Karpas-422 (cell line): ENCODE measurements at regions not wholly inside any gene's neighbourhood (a gene's known extent, or its start where the extent isn't known, plus 50 kb on each side); places are given as distances from the start of the nearest gene placed in this dataset.
A peak's percentile ranks its signal among the peaks of the same experiment; 100 is the strongest.

Experiments used
- DNase-seq: peaks from one replicate; pipeline ENCODE4 v3.0.0-alpha.2; 2015
- H2AFZ ChIP-seq: fragments of 200-600 bp; sonication (generic); 2 replicates; pipeline ENCODE4 v1.6.1; 2014; ENCODE audit warnings: antibody characterized with exemption, low read length, mixed read lengths
- H3K27ac ChIP-seq: fragments of 200-600 bp; sonication (generic); 2 replicates; pipeline ENCODE4 v1.5.1; 2014; ENCODE audit warnings: mild to moderate bottlenecking, low read length, moderate library complexity
- H3K27me3 ChIP-seq: fragments of 200-600 bp; sonication (generic); 2 replicates; pipeline ENCODE4 v1.6.1; 2014; ENCODE audit warnings: low read length, mixed read lengths
- H3K36me3 ChIP-seq: fragments of 200-600 bp; sonication (generic); 2 replicates; pipeline ENCODE4 v1.6.1; 2014; ENCODE audit warnings: low read length, mixed read lengths; ENCODE audit not compliant: insufficient read depth
- H3K4me1 ChIP-seq: fragments of 200-600 bp; sonication (generic); 2 replicates; pipeline ENCODE4 v1.6.1; 2014; ENCODE audit warnings: mild to moderate bottlenecking, low read length, mixed read lengths
- H3K4me2 ChIP-seq: fragments of 200-600 bp; sonication (generic); 2 replicates; pipeline ENCODE4 v1.6.1; 2014; ENCODE audit warnings: low read length, low read depth, mild to moderate bottlenecking; ENCODE audit not compliant: poor library complexity, severe bottlenecking
- H3K4me3 ChIP-seq: fragments of 200-600 bp; sonication (generic); 2 replicates; pipeline ENCODE4 v1.5.1; 2014; ENCODE audit warnings: mild to moderate bottlenecking, antibody characterized with exemption, low read length, mixed read lengths
- H3K79me2 ChIP-seq: fragments of 200-600 bp; sonication (generic); 2 replicates; pipeline ENCODE4 v1.6.1; 2014; ENCODE audit warnings: mild to moderate bottlenecking, low read length, mixed read lengths
- H3K9ac ChIP-seq: fragments of 200-600 bp; sonication (generic); 2 replicates; pipeline ENCODE4 v1.6.0; 2014; ENCODE audit warnings: low read length
- H3K9me2 ChIP-seq: fragments of 200-600 bp; sonication (generic), shearing (Covaris generic); replicated peaks from 2 replicates; pipeline ENCODE4 v1.6.0; 2014; ENCODE audit warnings: mild to moderate bottlenecking, low read length, moderate library complexity; ENCODE audit not compliant: insufficient read depth
- H3K9me3 ChIP-seq: fragments of 300-700, 200-600 bp; sonication (generic); 2 replicates; pipeline ENCODE4 v1.6.1; 2014; ENCODE audit warnings: low read length, mixed read lengths
- H4K20me1 ChIP-seq: fragments of 200-600 bp; sonication (generic); 2 replicates; pipeline ENCODE4 v1.6.1; 2014; ENCODE audit warnings: mild to moderate bottlenecking, antibody characterized with exemption, low read length, low read depth; ENCODE audit not compliant: insufficient read depth

DNA sequence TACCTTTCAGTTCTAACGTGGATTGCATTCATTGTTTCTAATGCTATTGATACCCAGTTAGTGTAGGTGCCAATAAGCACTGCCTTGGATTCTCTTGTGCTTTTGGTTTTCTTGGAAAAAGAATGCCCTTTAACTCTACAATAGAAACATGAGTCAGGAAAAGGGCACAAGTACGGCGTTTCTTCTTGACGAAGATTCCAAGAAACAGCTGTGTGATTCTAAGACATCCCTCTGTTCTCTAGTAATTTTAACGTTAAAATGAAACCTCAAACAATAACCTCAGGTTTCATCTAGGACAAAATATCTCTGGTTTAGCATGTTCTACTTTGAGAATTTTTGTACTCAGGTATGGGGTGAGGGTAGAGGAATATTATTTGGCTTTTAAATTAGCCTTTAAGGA, 540.5 kb upstream of the ATP11B start:
- no peaks in the 10 kb centered on the region for H3K9me2 ChIP-seq
- no peak overlapping the region for H2AFZ ChIP-seq
- no peak overlapping the region for H3K4me3 ChIP-seq
- H3K9ac ChIP-seq, result no peak overlapping the region
- no peaks in the 10 kb centered on the region for H4K20me1 ChIP-seq
- H3K36me3 ChIP-seq, result no peaks in the 10 kb centered on the region
- DNase-seq, result no peak
- H3K9me3 ChIP-seq, result no peaks in the 10 kb centered on the region
- no peak overlapping the region for H3K4me2 ChIP-seq
- no peak overlapping the region for H3K27ac ChIP-seq
- no peaks in the 10 kb centered on the region for H3K27me3 ChIP-seq
- no peaks in the 10 kb centered on the region for H3K79me2 ChIP-seq
- peaks cover 4% of the 10 kb centered on the region for H3K4me1 ChIP-seq

DNA sequence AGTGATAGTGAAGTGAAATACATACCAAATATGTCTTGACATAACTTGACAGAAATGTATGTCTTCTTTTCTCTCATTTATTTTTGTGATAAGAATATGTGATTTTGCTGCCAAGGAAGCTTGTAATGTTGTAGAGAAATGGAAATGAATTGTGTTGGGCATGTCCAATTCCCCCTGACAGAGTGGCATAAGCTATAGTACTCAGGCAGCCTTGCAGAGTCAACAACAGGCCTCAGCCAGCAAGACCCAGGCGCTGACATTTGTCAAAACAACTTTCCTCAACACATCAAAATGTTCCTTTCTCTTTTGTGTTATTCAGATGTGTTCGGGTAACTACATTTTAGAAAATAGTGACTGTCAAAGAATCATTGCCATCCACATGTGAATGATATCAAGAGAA, 538.1 kb upstream of the ATP11B start:
- H3K4me1 ChIP-seq, result peaks cover 24% of the 10 kb centered on the region
- no peaks in the 10 kb centered on the region for H3K36me3 ChIP-seq
- H3K9ac ChIP-seq, result no peak overlapping the region
- H2AFZ ChIP-seq, result no peak overlapping the region
- no peaks in the 10 kb centered on the region for H4K20me1 ChIP-seq
- H3K27me3 ChIP-seq, result no peaks in the 10 kb centered on the region
- no peak overlapping the region for H3K4me3 ChIP-seq
- H3K9me3 ChIP-seq, result no peaks in the 10 kb centered on the region
- no peak overlapping the region for H3K4me2 ChIP-seq
- H3K79me2 ChIP-seq, result no peaks in the 10 kb centered on the region
- H3K9me2 ChIP-seq, result no peaks in the 10 kb centered on the region
- DNase-seq, result no peak
- H3K27ac ChIP-seq, result no peak overlapping the region

DNA sequence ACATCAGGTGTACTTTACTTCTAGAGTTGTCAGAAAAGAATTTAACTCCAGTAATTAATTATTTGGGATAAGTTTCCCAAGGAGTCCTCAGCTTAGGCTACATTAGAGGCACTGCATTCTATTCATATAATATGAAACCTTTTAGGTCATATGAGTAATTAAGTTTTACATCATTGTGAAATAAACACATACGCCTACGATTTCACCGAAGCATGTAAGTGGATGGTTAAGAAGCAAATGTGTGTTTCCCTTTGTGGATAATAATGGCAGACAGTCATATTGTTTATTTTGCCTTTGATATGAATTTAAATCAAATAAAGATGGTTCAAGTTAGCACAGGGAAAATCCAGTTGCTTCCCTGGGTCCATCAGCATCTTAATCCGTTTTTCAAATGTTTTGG, 535.9 kb upstream of the ATP11B start:
- H3K9me2 ChIP-seq, result no peaks in the 10 kb centered on the region
- H2AFZ ChIP-seq, result no peak overlapping the region
- H3K9ac ChIP-seq, result no peak overlapping the region
- no peaks in the 10 kb centered on the region for H4K20me1 ChIP-seq
- no peak overlapping the region for H3K4me3 ChIP-seq
- H3K79me2 ChIP-seq, result no peaks in the 10 kb centered on the region
- no peak overlapping the region for H3K4me2 ChIP-seq
- H3K27ac ChIP-seq, result no peak overlapping the region
- H3K9me3 ChIP-seq, result no peaks in the 10 kb centered on the region
- no peak for DNase-seq
- H3K36me3 ChIP-seq, result no peaks in the 10 kb centered on the region
- H3K4me1 ChIP-seq, result peaks cover 41% of the 10 kb centered on the region
- no peaks in the 10 kb centered on the region for H3K27me3 ChIP-seq

DNA sequence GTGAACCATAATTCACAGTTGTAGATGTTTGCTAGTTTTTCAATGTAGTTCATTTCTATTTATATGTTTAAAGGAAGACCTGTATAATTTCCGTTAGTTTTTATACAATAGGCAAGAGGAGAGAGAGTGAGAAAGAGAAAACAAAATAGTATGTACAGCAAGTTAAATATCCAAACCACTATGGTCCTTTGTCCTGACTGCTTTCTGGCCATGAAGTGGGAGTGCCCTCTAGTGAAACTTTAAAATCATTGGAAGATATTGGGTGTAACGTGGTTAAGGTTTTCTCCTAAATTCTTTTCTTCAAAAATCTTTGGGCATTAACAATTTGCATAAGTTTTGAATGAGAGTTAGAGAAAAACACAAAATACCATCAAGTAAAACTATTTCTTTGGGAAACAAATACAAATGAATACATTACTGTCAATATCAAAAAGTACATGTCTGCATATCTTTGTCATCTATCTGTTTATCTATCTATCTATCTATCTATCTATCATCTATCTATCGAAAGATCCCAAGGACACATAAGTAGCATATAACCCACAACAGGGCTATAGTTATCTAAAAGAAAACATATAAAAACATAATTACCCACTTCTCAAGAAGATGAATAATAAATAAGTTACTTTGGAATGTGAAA, 534.6 kb upstream of the ATP11B start:
- H3K27ac ChIP-seq, result no peak overlapping the region
- DNase-seq, result peak; percentile 76
- 0 out of 2 replicates have a peak overlapping the region, but pooled peaks have one; percentile 17 for H2AFZ ChIP-seq

DNA sequence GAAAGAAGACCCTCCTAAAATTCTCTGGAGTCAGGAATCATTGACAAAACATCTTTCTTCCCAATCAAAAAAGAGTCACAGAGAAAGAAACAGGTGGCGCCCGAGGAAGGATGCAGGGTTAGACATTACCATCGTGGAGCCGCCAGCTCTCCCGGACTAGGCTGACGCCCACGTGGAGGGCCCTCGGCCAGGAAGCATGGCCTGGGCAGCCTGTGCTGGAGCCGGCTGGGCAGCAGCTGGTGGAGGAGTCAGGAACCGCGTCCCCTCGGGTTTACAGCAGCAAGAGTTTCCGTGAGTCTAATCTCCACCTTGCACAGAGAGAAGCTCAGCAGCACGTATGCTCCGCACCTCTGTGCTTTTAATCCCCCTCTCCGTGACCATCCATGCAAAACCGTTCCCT, 533.7 kb upstream of the ATP11B start:
- Histone ChIP-seq H2AFZ (no peak overlapping the region), H3K27me3 (no peaks in the 10 kb centered on the region), H3K36me3 (no peaks in the 10 kb centered on the region), H4K20me1 (no peaks in the 10 kb centered on the region), H3K79me2 (no peaks in the 10 kb centered on the region), H3K4me1 (peaks cover 36% of the 10 kb centered on the region), H3K4me2 (no peak overlapping the region), H3K27ac (peak overlapping the region; percentile 60), H3K9ac (no peak overlapping the region), H3K9me2 (no peaks in the 10 kb centered on the region), H3K9me3 (no peaks in the 10 kb centered on the region), H3K4me3 (no peak overlapping the region)
- no peak for DNase-seq

More for the DNA sequence above, 534.6 kb upstream of the ATP11B start:
- Histone ChIP-seq H3K9ac (no peak overlapping the region), H3K36me3 (no peaks in the 10 kb centered on the region), H3K4me3 (no peak overlapping the region), H3K9me3 (no peaks in the 10 kb centered on the region), H3K27me3 (no peaks in the 10 kb centered on the region), H3K4me1 (peaks cover 36% of the 10 kb centered on the region), H3K4me2 (no peak overlapping the region), H3K9me2 (no peaks in the 10 kb centered on the region), H4K20me1 (no peaks in the 10 kb centered on the region), H3K79me2 (no peaks in the 10 kb centered on the region)

DNA sequence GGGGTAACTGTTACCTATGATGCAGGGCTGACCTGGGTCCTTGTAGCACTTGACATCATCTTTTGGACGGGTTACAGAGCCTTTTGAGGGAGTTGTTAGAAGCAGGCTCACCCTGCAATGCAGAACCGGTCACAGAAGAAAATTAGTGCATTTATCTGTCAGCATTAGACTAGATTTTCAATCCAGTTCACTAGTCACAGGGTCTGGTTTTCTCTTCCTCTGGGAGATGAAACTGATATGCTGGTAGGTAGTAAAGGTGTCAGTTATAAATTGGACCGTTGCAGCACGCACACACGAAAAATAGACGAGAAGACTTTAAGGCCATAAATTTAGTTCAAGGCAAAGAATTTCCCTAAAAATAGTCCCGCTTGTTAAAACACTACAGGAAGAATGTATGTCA, 532.3 kb upstream of the ATP11B start:
- peak; percentile 64 for DNase-seq
- no peaks in the 10 kb centered on the region for H3K9me3 ChIP-seq
- peak overlapping the region; percentile 35 for H3K4me2 ChIP-seq
- H3K9me2 ChIP-seq, result no peaks in the 10 kb centered on the region
- peaks cover 36% of the 10 kb centered on the region for H3K4me1 ChIP-seq
- H3K27ac ChIP-seq, result peak overlapping the region; percentile 60
- H3K4me3 ChIP-seq, result no peak overlapping the region
- H4K20me1 ChIP-seq, result no peaks in the 10 kb centered on the region
- no peaks in the 10 kb centered on the region for H3K27me3 ChIP-seq
- peak overlapping the region; percentile 38 for H3K9ac ChIP-seq
- peak overlapping the region; percentile 75 for H2AFZ ChIP-seq
- no peaks in the 10 kb centered on the region for H3K36me3 ChIP-seq
- no peaks in the 10 kb centered on the region for H3K79me2 ChIP-seq

DNA sequence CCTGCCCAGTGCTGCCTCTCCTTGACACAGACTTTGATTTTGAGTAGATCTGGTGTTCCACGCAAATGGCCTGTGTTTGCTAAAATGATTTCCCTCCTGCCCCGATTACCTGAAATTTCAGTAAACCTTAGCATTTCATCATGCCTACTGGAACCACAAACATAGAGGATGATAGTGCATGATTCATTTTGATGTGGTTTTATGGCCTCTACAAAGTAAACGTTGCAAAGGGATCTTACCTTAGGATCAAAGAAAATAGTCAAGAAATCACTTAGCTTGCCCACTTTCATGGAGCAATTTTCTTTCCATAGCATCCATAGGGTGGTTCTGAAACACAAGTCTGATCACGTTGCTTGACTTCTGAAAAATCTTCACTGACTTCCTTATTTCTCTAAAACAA, 524.6 kb upstream of the ATP11B start:
- H3K36me3 ChIP-seq, result no peaks in the 10 kb centered on the region
- no peak overlapping the region for H3K4me3 ChIP-seq
- DNase-seq, result no peak
- no peaks in the 10 kb centered on the region for H3K27me3 ChIP-seq
- no peaks in the 10 kb centered on the region for H3K79me2 ChIP-seq
- no peaks in the 10 kb centered on the region for H3K9me3 ChIP-seq
- H2AFZ ChIP-seq, result no peak overlapping the region
- peaks cover 11% of the 10 kb centered on the region; the same call in 1 of the 2 replicates for H3K4me1 ChIP-seq
- H3K9ac ChIP-seq, result no peak overlapping the region
- H3K27ac ChIP-seq, result no peak overlapping the region
- no peak overlapping the region for H3K4me2 ChIP-seq
- H4K20me1 ChIP-seq, result no peaks in the 10 kb centered on the region
- no peaks in the 10 kb centered on the region for H3K9me2 ChIP-seq

DNA sequence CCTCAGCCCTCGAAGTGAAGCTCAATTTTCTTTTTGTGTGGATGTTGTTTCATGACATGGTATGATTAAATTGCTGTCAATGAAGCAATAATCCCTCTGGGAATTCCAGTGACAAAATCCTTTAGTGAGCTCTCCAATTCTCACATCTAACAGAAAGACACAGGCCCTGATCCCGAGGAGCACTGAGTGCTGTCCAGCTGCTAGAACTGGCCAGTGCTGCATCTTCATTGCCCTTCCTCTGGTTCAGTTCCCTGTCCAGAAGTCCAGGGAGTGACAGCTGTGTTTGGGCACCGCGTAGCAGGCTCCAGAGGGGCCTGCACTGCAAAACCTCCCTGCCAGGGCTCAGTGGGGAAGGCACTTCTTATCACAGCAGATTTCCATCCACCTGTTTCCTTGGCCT, 516.8 kb upstream of the ATP11B start:
- no peaks in the 10 kb centered on the region for H3K9me2 ChIP-seq
- no peak overlapping the region for H3K4me2 ChIP-seq
- H3K36me3 ChIP-seq, result no peaks in the 10 kb centered on the region
- peaks cover 11% of the 10 kb centered on the region for H3K4me1 ChIP-seq
- no peaks in the 10 kb centered on the region for H3K79me2 ChIP-seq
- H3K4me3 ChIP-seq, result no peak overlapping the region
- no peak overlapping the region for H2AFZ ChIP-seq
- no peak overlapping the region for H3K27ac ChIP-seq
- no peaks in the 10 kb centered on the region for H3K9me3 ChIP-seq
- no peaks in the 10 kb centered on the region for H4K20me1 ChIP-seq
- no peak for DNase-seq
- no peaks in the 10 kb centered on the region for H3K27me3 ChIP-seq
- H3K9ac ChIP-seq, result no peak overlapping the region
